Right renal pelvis (tissue), 4 donors: ENCODE measurements at regions not wholly inside any gene's neighbourhood (a gene's known extent, or its start where the extent isn't known, plus 50 kb on each side); places are given as distances from the start of the nearest gene placed in this dataset.
"Not testable (repeated sequence)": the region's sequence is repeated elsewhere in the genome, so short reads cannot be mapped to it uniquely, and the experiment has no call there.

Experiments used
- DNase-seq, 4 donors: peaks; one replicate each; pipeline ENCODE4 v3.0.0-alpha.2; 2013; ENCODE audit warnings: low read depth in 4 of 4, low spot score in 3 of 4, missing footprints in 1 of 4

GRCh38 chr14:57061009-57061711 is 207.5 kb downstream of the EXOC5 start:
- DNase-seq: no peak

- DNase-seq: no peak
These were observed 208.3 kb downstream of the EXOC5 start for GRCh38 chr14:57060276-57060955.

- DNase-seq: no peak
These were observed 210.4 kb downstream of the EXOC5 start for GRCh38 chr14:57058319-57058718.

- no peak for DNase-seq
These were observed 210.9 kb downstream of the EXOC5 start for GRCh38 chr14:57057803-57058202.

- not testable (repeated sequence) for DNase-seq
These were observed 212.2 kb downstream of the EXOC5 start for GRCh38 chr14:57056522-57056921.

- DNase-seq: no peak
These were observed 215.9 kb downstream of the EXOC5 start for GRCh38 chr14:57052705-57053302.

- no peak for DNase-seq
These were observed 217.1 kb downstream of the EXOC5 start for GRCh38 chr14:57051633-57052032.

GRCh38 chr14:57049848-57050247 is 218.9 kb downstream of the EXOC5 start:
- no peak for DNase-seq

- DNase-seq: no peak
These were observed 222.5 kb downstream of the EXOC5 start for GRCh38 chr14:57046175-57046574.

GRCh38 chr14:57044101-57044973 is 224.4 kb downstream of the EXOC5 start:
- DNase-seq: not testable (repeated sequence)

- no peak for DNase-seq
These were observed 228.4 kb upstream of the OTX2 start for GRCh38 chr14:57038689-57039088.

GRCh38 chr14:57031474-57031873 is 221.2 kb upstream of the OTX2 start:
- no peak for DNase-seq

- no peak for DNase-seq
These were observed 219.5 kb upstream of the OTX2 start for GRCh38 chr14:57029620-57030253.

GRCh38 chr14:57025456-57025855 is 215.2 kb upstream of the OTX2 start:
- DNase-seq: no peak

GRCh38 chr14:57022608-57023007 is 212.3 kb upstream of the OTX2 start:
- no peak for DNase-seq

- no peak for DNase-seq
These were observed 207.8 kb upstream of the OTX2 start for GRCh38 chr14:57018065-57018464.

GRCh38 chr14:57013987-57014386 is 203.7 kb upstream of the OTX2 start:
- no peak for DNase-seq

- DNase-seq: no peak
These were observed 199.6 kb upstream of the OTX2 start for GRCh38 chr14:57009585-57010515.

GRCh38 chr14:57008534-57008933 is 198.3 kb upstream of the OTX2 start:
- DNase-seq: no peak
